ENCODE measurements at regions not wholly inside any gene's neighbourhood (a gene's known extent, or its start where the extent isn't known, plus 50 kb on each side); places are given as distances from the start of the nearest gene placed in this dataset.
"Not testable (repeated sequence)": the region's sequence is repeated elsewhere in the genome, so short reads cannot be mapped to it uniquely, and the experiment has no call there.

DNA sequence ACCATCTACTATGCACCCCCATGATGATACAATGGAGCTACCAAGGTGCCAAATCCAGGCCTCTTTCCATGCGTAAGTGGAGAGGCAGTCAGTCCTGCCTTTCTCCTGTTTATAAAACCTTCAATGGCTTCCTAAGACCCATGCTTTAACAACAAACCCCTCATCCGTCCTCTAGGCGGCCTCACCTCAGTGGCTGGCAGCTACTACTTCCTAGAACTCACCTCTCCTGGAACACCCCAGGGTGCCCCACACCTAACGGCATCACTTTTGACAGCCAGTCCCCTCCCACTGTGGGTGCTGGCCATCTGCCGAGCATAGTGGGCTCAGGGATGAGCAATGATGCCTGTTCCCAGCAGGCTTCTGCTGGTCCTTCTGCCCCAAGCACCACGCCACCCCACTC, 80.0 kb upstream of the TAB2 start:
- TF ChIP-seq, protein P1, sequence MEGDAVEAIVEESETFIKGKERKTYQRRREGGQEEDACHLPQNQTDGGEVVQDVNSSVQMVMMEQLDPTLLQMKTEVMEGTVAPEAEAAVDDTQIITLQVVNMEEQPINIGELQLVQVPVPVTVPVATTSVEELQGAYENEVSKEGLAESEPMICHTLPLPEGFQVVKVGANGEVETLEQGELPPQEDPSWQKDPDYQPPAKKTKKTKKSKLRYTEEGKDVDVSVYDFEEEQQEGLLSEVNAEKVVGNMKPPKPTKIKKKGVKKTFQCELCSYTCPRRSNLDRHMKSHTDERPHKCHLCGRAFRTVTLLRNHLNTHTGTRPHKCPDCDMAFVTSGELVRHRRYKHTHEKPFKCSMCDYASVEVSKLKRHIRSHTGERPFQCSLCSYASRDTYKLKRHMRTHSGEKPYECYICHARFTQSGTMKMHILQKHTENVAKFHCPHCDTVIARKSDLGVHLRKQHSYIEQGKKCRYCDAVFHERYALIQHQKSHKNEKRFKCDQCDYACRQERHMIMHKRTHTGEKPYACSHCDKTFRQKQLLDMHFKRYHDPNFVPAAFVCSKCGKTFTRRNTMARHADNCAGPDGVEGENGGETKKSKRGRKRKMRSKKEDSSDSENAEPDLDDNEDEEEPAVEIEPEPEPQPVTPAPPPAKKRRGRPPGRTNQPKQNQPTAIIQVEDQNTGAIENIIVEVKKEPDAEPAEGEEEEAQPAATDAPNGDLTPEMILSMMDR (IDR thresholded peaks at IDR 0.05; ENCODE audit: low read length, missing control alignments): no peak
- no peak overlapping the region for H3K4me3 ChIP-seq (replicated peaks; ENCODE audit: low read depth, low read length)
- DNase-seq (ENCODE audit: low read depth): no peak

DNA sequence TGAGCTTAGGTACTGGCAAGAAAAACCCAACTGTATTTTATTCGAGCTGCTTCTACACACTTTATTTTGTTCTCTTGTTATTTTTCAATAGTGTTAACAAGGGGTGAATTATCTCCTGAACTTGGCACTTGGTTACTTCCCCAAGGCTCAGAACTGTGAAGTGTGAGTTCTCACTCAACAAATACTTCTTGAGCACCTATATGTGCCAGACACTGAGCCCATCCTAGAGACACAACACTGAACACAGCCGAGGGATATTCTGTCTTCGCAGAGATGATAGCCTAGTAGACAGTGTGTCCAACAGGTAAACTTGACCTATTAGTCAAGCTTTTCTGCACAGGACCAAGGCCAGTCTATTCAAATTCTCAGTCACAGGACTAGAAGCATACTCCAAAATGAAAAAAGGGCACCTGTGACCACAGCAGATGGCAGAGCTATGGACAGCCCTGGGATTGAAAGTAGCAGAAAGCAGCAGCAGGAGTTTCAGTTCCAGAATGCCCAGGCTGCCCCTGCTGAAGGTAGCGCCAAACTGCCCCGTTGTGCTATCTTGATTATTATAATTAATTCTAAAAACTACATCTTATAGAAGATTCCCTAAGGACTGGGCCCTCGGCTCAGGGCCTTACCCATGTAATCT, 77.8 kb upstream of the TAB2 start:
- H3K4me3 ChIP-seq (replicated peaks; ENCODE audit: low read depth, low read length): no peak overlapping the region
- DNase-seq (ENCODE audit: low read depth): no peak
- TF ChIP-seq, protein P1 (IDR thresholded peaks at IDR 0.05; ENCODE audit: low read length, missing control alignments): no peak

DNA sequence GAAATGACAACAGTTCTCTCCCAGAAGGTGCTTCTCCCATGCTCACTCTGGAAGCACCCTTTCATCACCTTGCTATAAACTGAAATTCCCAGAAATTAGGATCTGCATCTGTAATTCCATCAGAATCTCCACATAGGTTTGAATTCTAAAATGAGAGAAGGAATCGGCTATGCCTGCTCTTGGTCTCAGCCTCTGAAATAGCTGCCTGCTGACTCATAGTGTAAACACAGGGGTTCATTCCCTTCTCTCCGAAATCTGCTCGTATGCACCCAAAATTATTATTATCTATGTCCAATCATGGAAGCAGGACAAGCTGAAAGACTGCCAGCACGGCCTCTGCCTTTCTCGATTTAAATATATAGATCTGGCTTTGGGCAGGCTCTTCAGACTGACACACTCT, 74.6 kb upstream of the TAB2 start:
- no peak overlapping the region for H3K4me3 ChIP-seq (replicated peaks; ENCODE audit: low read depth, low read length)
- TF ChIP-seq, protein P1 (IDR thresholded peaks at IDR 0.05; ENCODE audit: low read length, missing control alignments): no peak
- peak; percentile 20 for DNase-seq (ENCODE audit: low read depth)

DNA sequence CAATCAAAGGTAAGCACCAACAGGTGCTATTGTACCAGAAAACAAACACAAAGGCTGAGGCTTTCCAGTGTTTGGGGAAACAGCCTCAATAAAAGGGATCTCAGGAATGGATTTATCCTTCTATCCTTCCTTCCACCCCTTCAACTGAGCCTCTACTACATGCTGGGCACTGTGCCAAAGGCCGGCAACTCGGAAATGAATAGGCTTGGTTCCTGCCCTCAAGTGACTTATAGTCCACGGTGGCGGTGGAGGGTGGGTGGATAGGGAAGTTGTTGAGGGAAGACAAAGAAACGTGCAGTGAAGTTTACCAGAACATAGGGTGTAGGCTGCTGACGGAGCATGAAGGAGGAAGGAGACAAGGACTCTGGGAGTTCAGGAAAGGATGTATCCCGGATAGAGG, 73.4 kb upstream of the TAB2 start:
- TF ChIP-seq, protein P1 (IDR thresholded peaks at IDR 0.05; ENCODE audit: low read length, missing control alignments): no peak
- DNase-seq (ENCODE audit: low read depth): no peak
- H3K4me3 ChIP-seq (replicated peaks; ENCODE audit: low read depth, low read length): no peak overlapping the region

DNA sequence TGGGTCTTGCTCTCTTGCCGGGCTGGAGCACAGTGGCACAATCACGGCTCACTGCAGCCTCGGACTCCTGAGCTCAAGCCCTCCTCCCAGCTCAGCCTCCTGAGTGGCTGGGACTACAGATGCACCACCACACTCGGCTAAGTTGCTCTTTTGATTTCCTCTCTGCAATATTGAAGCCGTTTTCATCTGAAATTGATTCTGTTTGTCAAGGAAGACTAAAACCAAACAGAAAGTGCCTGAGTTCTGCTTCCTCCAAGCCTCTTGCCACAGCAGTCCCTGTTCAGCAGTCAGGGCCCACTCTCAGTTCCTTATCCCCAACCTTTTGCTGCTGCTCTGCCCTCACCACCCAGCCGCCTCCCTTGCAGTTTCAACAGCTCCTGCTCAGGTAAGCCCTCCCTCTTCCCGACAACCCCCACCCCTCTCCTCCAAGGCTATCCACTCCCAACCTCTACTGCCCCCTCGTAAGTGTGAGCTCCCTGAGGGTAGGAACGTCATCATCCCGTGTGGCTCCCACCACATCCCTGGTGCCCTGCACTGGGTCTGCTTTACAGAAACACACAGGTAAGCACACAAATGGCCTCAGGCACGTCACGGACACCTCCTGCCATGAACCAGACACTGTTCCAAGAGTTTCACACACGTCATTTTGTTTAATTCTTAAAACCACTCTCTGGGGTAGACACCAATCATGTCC, 70.7 kb upstream of the TAB2 start:
- TF ChIP-seq, protein P1 (IDR thresholded peaks at IDR 0.05; ENCODE audit: low read length, missing control alignments): no peak
- DNase-seq (ENCODE audit: low read depth): no peak
- H3K4me3 ChIP-seq (replicated peaks; ENCODE audit: low read depth, low read length): no peak overlapping the region

DNA sequence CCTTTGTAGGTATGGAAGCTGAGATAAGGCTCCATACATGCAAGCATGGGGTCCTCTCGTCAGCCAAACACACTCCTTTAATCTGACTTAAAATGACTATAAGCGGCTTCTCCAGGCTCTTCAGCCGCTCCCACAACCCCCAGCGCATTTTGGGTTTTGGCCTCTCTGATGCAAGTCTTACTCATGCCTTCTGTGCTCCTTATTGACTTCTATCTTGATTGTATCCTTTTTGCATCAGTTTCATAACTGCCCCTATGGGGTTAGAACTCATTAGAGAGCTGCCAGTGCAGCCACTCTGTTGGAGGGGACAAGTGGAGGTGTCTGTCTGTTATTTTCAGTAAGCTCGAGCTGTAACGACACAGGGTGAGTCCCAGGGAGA, 70.1 kb upstream of the TAB2 start:
- TF ChIP-seq, protein P1 (IDR thresholded peaks at IDR 0.05; ENCODE audit: low read length, missing control alignments): no peak
- no peak for DNase-seq (ENCODE audit: low read depth)
- H3K4me3 ChIP-seq (replicated peaks; ENCODE audit: low read depth, low read length): no peak overlapping the region

GRCh38 chr6:149248263-149248662, 69.2 kb upstream of the TAB2 start:
- not testable (repeated sequence) for H3K4me3 ChIP-seq (replicated peaks; ENCODE audit: low read depth, low read length); DNase-seq (ENCODE audit: low read depth)
